NCI-H1436 (cell line): ENCODE measurements at regions not wholly inside any gene's neighbourhood (a gene's known extent, or its start where the extent isn't known, plus 50 kb on each side); places are given as distances from the start of the nearest gene placed in this dataset.
"Not testable (repeated sequence)": the region's sequence is repeated elsewhere in the genome, so short reads cannot be mapped to it uniquely, and the experiment has no call there.

ENCODE experiments used
- DNase-seq: peaks from one replicate; lab custom pipeline; 2025; lab: John Stamatoyannopoulos, UW

GRCh38 chr10:2790396-2791188 is 276.8 kb upstream of the PFKP start:
- no peak for DNase-seq

GRCh38 chr10:2786251-2786650 is 281.1 kb upstream of the PFKP start:
- no peak for DNase-seq

DNA sequence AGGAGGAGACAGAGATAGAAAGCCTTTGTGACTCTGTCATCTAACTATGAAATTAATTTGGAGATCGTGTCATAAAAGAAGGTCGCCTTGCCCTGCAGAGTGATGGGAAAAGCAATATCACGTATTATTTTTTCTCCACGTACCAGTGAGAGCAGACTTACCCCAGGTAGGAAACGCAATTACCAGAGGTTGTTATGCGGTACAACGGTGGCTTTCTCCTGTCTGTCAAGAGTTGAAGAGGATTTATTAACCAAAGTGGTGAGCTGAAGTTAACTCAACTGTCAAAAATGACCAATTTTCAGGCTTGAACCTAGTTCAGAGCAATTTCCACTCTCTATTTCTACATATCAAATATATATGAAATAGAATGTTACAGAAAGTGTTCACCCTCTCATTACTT is 282.6 kb upstream of the PFKP start:
- no peak for DNase-seq

DNA sequence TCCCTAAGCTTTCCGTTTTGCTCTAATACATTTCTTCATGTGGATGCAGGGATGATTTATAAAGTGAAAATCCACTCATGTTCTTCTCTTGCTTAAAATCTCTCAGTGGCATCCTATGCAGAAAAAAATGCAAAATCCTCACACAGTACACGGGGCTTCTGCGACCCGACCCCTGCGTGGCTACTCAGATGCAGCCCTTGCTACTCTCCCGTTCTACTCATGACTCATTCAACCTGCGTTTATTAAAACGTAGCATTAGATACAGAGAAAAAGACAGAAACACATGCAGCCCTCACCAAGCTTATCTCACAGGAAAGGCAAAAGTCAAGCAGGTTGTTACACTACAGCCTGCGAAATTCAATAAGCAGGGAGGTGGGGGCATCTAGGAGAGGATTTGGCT is 284.4 kb upstream of the PFKP start:
- no peak for DNase-seq

DNA sequence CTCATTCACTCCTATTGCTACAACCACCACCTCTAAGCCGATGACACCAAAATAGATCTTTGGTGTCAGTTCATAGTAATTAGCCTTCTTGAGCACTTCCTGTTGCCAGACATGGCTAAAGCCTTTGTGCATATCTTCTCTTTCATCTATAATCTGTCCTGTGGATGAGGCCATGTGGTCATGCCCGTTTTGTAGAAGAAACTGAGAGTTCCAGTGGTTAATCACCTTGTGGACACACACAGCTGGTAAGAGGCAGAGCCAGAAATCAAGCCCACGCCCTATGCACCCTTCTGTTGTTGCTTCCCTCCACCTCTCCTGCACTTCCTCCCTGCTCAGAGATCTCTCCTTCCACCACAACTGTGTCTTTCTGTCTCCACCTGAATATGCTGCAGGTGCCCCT is 285.1 kb upstream of the PFKP start:
- DNase-seq, result no peak

- DNase-seq, result no peak
Observed at GRCh38 chr10:2777666-2778355, 289.5 kb upstream of the PFKP start.

DNA sequence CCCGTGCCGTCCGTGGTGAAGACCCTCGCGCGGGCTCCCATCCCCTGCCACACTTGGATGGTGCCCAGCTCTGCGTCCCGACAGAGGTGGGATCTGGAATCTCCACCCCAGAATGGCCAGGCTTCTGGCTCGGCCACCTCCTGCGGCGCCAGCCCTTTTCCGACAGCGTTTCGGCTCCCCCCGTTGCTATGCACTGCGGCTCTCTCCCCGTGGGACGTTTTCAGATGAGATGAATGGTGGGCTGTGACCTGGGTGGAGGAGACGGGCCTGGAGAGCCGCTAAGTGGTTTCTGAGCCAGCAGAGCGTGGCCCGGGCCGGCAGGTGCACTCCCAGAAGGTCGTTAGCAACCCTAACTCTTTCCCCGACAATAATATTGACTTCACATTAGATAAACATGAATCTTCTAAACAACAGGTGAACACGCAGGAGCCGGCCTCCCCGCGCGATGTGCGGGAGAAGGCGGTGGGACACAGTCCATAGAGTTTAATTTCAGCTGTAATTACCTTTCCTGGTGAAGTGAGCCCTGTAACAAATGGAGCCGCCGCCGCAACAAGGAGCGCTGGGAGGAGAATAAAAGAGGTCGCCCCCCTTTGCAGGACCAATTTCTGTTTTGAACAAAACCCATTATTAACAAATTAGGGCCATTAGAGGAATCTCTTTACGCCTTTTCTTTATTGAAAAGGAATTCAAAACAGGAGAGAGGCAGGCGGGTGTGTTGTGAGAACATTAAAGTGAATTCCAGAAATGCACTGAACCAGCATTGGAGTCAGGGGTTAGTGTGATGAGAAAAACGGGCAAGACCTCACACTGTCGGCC is 294.3 kb upstream of the PFKP start:
- DNase-seq, result peak; percentile 71

DNA sequence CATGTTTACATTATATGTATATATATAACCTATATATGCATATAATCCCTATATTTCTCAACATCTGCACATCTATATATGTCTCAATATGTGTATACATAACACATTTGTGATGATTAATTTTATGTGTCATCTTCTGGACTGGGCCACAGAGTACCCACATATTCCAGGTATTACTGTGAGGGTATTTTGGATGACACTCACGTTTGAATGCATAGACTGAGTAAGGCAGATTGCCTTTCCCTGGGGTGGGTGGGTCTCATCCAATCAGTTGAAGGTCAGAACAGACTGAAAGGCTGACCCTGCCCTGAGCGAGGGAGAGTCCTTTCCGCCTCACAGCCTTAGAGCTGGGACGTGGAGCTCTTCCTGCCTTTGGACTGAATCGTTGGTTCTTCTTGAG is 295.2 kb upstream of the PFKP start:
- DNase-seq, result no peak

DNA sequence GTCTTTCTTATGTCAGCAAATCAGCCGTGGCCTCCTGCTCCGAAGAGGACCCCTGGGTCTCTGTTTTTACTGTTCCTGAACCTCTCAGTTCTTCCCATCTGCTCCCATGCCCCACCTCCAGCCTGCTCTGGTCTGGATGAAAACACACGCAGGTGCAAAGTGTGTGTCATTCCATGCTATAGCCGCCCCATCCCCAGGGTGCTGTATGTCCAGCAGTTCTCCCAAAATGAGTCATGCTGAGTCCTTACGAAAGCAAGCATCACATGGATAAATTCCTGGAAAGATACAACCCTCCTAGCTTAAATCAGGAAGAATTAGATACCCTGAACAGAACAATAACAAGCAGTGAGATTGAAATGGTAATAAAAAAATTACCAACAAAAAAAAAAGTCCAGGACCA is 300.1 kb upstream of the PFKP start:
- not testable (repeated sequence) for DNase-seq

DNA sequence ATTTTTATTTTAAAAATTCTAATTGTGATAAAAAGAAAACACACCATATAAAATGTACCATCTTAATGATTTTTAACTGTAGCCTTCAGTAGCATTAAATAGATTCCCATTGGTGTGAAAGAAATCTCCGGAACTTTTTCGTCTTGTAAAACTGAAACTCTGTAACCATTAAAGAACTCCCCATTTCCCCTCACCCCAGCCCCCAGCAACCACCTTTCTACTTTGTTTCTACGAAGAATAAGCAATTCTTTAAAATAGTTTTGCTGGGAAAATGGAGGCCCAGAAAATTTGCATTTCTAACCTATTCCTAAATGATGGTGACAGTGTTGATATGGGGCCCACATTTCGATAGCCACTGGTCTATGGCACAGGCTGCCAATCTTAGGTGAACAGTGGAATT is 305.4 kb upstream of the PFKP start:
- DNase-seq, result no peak

DNA sequence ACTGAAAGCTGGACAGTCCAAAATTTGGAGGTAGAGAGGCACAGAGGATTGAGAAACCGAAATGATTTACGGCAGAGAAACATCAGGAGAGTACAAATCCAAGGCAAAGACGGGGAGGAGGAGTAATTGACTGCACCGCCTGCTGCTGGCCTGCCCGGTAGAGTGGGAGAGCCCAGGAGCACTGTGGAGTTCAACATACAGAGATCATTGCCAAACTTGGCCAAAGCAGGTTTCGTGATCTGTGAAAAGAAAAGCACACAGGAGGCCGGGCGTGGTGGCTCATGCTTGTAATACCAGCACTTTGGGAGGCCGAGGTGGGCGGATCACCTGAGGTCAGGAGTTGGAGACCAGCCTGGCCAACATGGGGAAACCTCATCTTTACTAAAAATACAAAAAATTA is 306.0 kb upstream of the PFKP start:
- DNase-seq, result no peak

GRCh38 chr10:2760736-2761135 is 306.6 kb upstream of the PFKP start:
- DNase-seq, result no peak

GRCh38 chr10:2759233-2759632 is 308.1 kb upstream of the PFKP start:
- DNase-seq, result no peak

GRCh38 chr10:2754943-2755342 is 312.4 kb upstream of the PFKP start:
- DNase-seq, result no peak

DNA sequence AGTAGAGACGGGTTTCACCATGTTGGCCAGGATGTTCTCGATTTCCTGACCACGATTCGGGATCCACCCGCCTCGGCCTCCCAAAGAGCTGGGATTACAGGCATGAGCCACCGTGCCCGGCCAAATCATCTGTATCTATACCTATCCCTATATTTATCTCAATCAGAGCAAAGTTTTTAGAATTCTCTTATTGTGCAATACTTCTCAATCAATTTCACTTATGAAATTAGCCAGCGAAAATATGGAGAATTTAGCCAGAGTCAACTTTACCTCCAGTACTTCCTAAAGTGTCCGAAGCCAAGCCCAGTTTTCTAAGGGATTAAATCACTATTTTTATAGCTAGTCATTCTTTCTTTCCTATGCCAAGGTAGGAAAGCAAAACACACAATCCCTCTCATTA is 319.1 kb upstream of the PFKP start:
- no peak for DNase-seq

DNA sequence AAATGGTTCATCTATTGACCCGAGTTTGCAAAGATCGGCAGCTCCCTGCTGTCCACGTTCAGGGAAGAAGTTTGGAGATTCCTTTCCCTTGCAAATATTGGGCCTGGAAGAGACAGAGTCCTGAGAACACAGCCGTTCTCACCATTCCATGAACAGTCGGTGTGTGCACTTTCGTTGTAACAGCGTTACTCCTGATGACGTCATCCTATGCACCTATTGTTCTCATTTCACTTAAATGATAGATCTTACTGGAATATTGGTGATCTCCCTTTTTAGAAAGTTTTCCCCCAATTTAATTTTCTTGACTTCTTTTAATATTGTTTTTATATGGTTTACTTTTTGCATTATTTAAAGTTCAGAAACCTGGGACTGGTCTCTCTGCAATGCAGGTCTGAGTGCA is 320.7 kb upstream of the PFKP start:
- no peak for DNase-seq

DNA sequence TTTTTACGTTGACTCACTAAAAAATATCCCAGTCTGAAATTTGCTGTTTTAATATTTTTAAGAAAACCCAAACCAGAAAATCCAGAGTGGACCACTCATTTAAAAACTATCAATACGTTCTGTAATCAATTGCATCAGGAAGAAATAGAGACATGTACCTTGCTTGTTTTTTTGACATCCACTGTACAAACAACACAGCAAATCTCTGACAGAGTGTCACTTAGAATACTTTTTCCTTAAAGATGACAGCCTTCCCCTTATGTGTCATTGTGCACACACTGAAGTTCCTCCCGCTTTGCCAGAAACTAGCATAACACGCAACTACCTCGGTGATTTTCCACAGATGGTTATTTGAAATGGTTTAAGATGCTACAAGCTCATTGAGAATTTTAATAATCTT is 321.7 kb upstream of the PFKP start:
- DNase-seq, result no peak

DNA sequence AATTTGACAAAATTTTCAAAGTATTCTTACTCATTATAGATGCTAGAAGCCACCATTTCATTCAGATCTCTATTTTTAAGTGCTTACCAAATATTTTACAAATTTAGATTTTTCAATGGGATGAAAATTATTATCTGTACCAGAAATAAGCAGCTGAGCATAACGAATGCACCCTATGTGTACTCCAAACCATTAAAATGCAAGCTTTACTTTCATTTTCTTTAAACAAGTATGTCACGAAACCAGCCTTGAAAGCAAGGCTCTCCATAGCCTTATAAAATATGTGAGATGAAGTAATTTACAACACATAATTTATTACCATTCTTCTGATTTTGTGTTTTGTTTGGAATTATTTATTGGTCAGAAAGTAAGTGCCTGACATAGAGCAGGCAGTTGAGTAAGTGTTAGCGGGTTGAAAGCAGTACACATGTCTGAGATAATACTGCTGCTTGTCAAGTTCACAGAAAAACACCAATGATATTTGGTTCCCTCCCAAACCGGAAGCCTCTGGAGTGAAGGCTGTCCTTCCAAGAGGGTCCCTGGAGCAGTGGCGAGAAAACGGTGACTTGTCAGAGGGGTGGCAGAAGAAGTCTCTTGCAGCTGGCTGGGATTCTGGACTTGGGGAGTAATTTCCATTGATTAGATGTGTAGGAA is 322.7 kb upstream of the PFKP start:
- no peak for DNase-seq

DNA sequence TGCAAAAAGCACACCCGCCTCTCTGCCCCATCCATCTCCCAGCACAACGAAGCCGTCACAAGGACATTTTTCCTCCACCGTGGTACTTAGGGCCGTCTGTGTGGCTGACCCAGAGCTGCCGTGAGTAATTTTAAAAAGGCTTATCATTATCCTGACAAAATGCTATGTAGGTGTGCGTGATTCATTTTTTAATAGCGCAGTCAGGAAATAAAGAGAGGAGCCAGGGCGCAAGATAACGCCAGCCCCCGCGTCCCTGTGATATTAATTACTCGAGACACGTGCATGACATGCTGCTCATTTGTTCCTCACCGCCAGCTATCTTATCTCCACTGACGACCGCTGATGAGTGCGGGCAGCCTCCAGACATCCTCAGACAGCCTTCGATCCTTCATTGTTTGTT is 332.7 kb upstream of the PFKP start:
- DNase-seq, result no peak

DNA sequence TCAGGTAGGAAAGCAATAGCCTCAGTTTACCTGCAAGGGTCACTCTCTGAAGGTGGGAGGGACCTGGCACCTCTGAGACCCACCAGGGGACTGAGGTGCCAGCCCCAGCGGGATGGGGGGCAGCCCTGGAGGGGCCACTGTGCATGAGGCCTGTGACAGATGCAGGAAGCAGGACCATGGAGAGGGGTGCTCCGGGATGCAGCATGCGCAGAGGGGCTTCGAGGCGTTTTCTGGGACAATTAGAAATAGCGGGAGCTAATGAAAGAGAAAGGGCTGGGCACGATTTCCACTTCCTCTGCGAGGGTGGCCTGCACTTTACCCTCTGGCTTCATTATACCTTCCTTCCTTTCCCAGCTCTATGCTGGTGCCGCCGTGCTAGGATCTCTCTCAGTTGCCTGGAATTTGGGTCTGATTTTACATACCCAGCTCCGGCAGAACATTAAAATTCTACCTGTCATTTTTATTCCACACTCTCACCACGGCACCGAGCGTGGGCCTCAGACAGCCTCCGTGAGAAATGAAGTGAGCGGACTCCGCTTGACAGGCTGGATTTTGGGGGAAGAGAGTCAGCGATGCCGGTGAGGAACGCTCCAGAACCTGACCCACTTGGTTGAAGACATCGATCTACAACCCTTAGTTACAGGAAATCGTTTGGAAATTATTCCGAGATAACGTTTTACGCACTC is 333.9 kb upstream of the PFKP start:
- no peak for DNase-seq

DNA sequence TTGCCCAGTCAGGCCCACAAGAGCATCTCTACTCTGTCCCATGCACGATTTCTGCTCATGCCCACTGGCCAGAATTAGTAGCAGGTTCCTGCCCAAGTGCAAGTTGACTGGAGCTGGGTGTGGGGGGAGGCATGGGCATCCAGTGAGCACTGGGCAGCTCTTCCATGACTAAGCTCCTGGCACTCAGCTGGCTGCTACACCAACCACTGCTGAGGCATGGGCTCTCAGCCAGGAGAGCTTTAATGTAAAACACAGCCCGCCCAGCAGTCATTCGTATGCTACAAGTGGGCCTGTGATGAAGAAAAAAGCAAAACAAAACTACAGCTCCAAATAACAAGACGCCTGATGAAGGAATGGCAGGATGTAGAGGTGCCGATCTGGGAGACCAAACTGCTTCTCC is 335.4 kb upstream of the PFKP start:
- no peak for DNase-seq

GRCh38 chr10:2729197-2729596 is 338.2 kb upstream of the PFKP start:
- no peak for DNase-seq
